Mucosa of gallbladder (tissue), 1 donor: ENCODE measurements at regions not wholly inside any gene's neighbourhood (a gene's known extent, or its start where the extent isn't known, plus 50 kb on each side); places are given as distances from the start of the nearest gene placed in this dataset.

Experiments
- DNase-seq: peaks from one replicate; pipeline ENCODE4 v3.0.0-alpha.2; 2020; ENCODE audit warnings: low spot score
- donor health status: DM: no; HTN: no; CAD: no.

DNA sequence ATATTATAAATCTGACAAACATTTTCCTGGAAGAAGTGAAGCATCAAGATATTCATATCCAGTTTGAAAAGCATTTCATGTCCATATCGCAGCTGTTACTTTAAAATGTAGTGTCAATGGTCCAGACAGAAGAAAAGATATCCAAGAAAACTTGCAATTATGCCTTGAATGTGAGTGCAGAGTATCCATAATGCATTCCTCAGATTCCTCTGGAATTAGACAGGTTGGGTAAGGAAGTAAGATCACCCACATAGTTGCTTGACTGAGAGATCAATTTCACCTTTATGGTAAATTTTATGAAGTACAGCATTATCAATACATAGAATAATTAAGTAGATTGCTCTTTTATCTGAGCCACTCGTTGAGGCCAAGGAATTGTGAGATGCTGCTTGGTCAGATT, 327.0 kb upstream of the SLITRK5 start:
- DNase-seq: no peak

DNA sequence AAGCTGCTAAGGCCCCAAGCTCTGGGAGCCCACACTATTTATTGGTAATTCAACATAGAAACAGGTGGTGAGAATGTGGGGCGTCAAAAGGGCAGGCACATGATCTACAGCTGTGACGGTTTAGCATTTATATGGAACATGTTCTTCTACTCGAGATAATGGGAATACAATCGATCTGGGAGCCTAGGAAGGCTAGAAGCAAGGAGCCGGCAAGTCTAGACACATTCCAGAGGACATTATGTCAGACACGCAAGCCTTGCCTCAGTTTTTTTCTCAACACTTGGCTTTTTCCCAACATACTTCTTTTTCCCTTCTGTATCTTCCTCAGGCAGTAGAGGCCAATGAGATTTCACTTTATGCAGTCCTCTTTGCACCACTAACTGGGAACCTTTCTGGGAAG, 315.7 kb upstream of the SLITRK5 start:
- DNase-seq: no peak

DNA sequence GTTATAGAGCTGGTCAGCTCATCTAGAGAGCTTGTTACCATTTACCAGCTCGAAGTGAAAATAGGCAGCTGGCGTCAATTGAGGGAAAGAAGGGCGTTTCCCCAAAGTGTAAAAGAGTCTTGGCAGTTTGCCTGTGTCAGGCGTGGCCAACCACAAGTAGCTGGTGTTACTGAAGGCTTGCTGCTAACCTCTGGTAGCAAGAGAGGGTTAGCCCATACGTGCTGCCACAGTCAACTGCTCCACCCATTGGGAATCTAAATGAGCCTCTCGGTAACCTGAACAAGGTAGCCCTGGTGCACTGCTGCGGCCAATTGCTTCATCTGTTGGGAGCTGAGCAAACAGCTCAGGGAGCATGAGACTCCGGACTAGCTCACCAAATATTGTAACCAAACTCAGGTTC, 314.9 kb upstream of the SLITRK5 start:
- DNase-seq: no peak

DNA sequence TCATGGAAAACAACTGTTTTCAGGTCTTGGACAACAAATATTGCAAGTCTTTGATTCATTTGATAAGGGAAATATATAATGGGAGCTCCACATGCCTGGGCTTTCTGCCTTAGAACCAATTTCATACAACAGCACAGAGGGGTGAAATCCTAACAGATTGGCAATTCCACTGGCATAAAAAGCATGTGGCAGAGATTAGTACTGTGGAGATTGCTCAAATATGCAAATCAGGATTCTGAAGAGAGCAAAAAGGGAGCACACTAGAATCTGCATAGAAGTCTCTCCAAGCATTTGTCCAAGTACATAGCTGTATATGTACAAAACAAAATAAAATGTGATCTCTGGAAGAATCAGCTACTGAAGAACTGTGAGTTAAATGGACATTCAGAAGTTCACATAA, 312.9 kb upstream of the SLITRK5 start:
- no peak for DNase-seq

DNA sequence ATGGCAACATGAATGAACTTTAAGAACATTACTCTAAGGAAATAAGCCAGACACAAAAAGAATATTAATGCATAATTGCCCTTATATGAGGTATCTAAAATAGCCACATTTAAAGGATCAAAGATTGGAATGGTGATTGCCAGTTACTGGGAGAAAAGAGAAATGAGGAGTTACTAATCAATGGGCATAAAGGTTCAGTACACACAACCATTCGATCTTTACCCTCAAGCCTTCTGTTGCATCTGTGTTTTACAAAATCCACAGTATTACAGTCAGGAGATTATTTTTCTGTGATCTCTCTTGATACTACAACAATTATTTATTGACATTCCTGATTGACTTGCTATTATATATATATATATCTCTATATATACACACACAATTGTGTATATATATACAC, 310.0 kb upstream of the SLITRK5 start:
- no peak for DNase-seq

DNA sequence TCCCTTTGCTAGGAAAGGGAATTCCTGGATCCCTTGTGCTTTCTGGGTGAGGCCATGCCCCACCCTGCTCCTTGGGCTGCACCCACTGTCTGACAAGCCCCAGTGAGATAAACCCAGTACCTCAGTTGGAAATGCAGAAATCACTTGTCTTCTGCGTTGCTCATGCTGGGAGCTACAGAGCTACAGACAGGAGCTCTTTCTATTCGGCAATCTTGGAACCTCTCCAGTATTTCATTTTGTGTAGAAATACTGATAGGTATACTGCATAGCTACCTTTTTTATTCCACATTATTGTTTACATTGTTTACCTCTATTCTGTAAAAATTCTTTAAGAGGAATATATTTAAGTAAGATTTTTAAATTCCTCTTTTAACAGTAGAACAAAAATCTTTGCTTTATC, 302.5 kb upstream of the SLITRK5 start:
- no peak for DNase-seq

DNA sequence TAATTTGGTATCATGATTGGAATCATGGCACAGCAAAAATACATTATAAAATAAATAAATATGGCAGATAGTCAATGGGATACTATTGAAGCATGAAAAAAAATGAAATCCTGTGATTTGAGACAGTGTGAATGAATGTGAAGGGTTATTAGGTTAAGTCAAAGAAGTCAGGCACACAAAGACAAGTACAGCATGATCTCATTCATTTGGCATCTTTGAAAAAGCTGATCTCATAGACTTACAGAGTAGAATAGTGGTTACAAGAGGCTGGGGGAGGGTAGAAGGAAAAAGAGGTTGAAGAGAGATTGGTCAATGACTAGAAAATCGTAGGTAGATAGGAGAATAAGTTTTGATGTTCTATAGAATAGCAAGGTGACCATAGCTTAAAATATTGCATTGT, 295.1 kb upstream of the SLITRK5 start:
- no peak for DNase-seq

DNA sequence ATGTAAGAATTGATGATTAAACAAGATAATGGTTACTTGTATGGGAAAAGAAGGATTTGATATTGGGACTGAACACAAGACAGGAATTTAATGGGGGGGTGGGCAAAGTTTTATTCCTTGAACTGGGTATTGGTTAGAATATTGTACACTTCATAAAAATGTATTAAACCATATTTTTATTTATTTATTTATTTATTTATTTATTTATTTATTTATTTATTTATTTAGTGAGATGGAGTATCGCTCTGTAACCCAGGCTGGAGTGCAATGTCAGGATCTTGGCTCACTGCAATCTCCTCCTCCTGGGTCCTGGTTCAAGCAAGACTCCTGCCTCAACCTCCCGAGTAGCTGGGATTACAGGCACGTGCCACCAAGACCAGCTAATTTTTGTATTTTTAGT, 287.1 kb upstream of the SLITRK5 start:
- no peak for DNase-seq

DNA sequence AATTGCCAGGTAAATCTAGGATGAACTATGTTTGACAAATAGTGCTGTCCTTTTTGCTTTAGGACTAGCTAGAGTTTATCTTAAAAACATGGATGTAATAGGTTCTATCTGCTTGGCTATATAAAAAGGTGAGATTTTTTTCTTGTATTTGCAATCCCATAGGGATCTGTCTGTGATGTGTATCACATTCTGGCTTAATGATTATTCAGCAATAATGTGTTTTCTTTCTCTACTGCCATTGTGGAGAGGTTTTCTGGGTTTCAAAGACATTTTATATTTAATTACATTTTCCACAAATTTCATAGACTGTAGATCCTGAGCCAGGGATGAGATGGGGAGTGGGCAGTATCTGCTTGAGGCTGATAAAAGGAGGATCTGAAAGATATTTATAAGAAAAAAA, 277.8 kb upstream of the SLITRK5 start:
- DNase-seq: no peak

DNA sequence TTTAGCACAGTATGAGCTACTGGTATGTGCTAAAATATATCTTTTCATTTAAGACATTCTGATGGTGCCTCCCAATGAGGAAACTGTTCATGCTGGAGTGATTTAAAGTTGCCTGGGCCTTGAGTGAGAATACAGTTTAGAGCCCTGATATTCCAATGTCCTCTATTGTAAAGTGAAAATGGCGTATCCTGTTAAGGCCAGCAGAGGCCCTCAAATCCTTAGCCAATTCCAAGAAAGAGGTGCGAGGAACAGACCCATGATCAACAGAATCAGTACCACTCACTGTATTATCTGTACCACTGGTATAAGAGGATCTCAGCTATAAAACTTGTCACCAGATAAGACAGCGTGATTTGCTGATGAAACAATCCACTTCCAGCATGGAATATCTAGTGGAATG, 273.1 kb upstream of the SLITRK5 start:
- no peak for DNase-seq

DNA sequence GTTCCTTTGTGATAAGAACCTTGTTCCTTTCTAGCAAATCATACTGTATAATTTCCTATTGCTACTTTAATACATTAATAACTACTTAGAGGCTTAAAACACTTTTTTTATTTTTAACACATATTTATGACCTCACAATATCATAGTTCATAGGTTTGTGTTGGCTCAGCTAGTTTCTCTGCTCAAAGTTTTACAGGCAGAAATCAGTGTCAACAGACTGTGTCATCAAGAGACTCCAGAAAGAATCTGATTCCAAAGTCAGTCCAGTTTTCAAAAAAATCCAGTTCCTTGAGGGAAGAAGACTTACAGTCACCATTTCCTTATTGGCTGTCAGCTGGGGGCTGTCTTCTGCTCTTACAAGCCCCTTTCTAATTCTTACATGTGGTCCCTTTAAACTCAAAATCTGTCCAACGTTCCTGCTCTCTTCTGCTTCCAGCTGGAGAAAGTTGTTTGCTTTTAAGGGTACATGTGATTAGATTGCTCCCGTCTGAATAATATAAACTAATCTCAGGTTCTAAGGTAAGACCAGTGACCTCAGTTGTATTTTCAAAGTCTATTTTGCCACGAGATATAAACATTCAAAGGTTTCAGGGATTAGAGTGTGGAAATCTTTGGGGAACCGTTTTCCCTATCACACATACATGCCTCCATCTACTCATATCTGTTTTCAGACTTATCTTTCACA, 267.3 kb upstream of the SLITRK5 start:
- DNase-seq: no peak

DNA sequence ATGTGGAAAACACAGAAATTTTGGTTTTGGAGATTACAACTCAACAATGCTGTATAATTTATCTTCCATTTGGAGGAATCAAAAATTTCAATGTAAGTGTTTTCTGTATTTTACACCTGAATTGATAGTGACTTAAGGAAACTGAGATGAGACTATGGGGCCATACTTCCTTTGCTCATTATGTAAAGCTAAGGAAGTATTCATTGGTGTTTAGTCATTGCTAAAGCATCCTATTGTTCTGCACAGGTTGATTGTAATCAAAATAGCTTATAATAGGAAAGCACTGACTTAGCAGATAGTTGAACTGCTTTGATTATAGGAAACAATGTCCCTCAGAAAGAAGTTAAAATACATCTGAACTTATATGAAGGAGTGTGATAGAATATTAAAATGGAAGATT, 244.4 kb upstream of the SLITRK5 start:
- no peak for DNase-seq

DNA sequence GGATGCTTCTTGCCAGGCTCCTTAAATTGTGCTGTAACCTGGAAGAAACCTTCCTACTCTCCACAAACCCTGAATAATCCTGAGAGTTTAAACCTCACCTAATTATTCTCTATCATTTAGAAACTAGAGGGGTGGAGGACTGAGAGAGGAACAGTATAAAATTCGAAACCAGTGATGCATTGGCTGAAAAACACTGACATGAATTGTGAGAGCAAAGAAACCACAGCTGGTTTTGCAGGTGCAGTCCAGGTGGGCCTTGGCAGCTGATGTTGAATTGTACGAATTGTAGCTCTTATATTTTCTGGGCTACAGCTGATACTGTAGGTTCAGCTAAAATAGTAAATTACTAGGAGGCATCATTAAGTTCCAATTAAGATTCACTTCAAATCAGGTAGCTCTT, 227.0 kb upstream of the SLITRK5 start:
- no peak for DNase-seq

DNA sequence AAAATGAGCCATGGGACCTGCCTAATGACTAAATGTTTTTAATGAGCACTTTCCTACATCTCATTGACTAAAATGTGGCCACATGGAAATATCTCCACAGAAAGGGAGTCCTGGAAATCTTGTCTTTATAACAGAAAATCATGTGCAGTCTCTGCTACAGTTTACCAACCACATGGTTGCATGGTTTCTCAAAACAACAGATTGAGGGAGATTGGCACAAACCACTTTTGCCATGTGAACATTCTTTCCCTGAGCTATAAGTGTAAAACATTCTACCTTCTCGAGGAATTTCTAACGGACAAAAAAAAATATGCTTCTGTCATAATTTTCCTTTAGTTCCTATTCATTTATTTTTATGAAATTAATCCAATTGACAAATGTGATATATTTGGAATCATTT, 218.9 kb upstream of the SLITRK5 start:
- no peak for DNase-seq

DNA sequence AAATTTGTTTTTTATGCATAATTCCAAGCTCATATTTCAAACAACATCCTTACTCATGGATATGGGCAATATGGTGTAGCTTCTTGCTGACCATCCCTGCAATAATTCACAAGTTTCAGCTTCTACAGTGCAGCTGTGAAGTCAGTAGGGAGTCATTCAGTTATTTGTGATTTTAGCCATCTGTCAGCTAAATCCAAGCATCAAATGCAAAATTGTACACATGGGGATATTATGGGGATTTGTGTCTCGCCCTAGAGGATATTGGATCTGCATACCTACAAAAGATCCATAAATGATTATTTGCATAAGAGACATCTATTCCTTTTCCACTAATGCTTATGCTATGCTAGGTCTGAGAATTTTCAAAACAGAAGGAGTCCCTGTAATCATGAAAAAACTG, 217.9 kb upstream of the SLITRK5 start:
- DNase-seq: no peak

DNA sequence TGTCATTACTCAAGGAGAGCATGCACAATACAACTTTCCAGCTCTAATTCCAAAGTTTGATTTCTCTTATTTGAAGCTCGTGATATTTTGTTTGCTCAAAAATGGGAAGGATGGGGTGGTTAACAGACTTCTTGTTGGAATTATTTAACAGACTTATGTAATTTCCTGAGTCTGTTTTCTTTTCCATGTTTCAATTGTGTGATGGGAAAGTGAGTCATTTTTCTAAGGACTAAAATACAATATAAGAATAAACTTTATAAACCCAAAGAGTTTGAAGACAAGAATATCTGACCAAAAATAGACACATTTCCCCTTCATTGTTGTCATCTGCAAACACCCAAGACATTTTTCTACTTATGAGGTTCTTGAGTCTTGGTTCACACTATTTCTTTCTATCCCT, 211.8 kb upstream of the SLITRK5 start:
- DNase-seq: no peak

DNA sequence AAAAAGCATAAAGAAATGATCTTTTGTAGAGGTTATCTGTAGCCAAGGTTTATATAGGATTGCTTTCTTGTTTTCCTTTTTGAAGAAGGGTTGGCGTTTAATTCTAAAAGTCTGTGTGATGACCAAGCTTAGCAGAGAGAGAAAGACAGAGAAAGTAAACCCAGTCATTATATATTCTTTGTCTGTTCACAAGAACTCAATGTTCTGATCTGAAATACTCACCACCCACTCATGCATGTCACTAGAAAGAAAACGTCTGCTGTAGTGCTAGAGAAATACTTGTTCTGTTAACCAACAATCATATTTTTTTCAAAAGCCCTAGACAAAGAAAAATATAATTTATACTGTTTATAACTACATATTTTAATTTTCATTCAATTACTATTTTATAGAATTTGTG, 173.7 kb upstream of the SLITRK5 start:
- no peak for DNase-seq

DNA sequence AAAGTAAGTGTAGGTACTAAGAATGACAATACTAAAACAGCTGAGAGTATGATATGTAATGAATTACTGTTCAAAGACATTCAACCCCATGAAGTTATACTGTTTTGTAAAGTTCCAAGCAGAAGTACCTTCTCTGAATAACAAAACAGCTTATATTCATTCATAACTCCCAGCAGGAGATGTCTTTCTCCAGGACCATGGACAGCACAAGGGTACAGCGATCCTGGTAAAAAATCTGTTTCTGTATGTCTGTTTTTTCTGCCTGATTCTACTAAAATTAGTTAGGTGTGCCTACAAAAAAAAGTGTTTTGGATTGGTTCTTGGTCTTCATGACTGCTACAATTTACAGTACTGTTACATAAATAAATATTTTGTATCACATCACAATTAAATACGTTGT, 172.5 kb upstream of the SLITRK5 start:
- DNase-seq: no peak

DNA sequence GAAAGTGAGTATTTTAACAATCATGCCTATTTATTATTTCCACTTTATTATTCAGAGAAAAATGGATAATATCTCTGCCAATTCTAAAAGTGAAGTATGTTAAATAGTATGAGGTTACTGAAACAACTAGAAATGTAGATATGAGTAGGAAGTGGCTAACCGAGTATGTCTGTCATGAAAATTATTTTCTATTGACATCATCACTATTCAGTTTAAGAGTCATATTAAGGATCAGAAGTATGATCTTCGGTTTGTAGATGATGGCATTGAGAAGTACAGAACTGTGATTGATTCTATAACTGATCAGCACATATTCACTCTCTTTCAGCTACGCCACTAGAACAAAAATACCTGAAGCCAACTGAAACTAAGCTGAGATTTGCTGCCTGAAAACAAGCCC, 146.4 kb upstream of the SLITRK5 start:
- no peak for DNase-seq

DNA sequence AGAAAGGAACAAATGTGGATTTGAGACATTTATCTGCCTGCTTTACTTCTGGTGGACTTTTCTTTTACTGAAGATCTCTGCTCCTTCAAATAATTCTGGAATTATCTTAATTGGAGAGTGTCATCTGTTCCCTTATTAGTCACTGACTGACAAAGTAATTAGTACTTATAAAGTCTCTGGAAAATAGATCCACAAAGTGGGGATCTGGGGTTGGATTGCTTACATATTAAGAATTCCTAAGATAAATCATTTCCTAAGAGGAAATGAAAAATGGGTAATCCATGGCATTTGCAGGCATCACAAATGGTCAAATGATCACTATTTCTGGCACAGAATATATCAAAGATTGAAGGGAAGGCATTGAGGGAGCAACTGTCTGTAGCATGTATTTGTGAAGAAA, 137.4 kb upstream of the SLITRK5 start:
- DNase-seq: no peak

DNA sequence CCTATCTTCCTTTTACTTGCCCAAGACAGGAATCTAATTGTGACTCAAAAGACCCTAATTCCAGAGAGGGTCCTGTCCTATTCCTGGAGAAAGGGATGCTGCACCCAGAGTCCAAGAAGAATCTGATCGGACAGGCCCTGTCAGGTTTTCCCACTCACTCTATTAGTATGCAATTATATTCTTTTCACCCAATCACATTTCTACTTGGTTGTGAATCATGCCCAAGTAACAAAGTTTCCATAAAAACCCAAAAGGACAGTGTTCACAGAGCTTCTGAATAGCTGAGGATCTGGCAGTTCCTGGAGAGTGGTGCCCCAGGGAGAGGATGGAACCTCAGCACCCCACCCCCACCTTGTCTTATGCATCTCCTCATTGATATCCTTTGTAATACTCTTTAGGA, 135.3 kb upstream of the SLITRK5 start:
- DNase-seq: no peak

DNA sequence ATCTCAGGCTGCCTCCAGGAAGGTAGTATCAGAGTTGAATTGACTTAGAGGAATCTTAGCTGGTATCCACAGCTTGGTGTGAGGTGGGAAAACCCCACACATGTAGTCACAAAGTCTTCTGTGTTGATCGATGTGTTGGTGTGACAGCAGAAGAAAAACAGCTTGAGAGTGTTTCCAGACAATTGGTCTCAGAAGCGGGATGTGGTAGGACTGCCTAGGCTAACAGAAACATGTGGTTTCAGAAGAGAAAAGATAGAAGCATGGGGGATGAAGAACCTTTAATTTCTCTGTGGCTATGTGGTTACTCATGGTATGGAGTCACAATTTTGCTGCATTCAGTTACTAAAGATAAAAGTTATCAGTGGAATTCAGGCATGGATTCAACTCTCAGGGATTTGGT, 134.7 kb upstream of the SLITRK5 start:
- no peak for DNase-seq

DNA sequence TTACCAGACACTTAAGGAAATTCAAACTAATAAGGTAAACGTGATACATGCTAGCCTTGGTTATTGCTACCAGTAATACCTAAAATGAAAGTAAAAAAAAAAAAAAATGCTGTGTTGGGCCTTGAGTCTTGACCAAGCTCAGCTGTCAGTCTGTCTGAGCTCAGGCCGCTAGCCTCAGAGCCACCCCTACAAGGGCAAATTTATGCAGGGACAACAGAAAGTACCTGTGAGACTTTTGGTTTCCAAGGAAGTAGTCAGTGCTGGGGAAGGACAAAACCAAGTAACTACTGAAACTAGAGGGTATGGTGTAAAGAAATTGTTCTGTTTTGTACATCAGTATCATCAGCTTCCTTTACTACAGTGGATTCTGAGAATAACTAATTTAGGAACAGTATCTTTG, 134.3 kb upstream of the SLITRK5 start:
- DNase-seq: no peak

DNA sequence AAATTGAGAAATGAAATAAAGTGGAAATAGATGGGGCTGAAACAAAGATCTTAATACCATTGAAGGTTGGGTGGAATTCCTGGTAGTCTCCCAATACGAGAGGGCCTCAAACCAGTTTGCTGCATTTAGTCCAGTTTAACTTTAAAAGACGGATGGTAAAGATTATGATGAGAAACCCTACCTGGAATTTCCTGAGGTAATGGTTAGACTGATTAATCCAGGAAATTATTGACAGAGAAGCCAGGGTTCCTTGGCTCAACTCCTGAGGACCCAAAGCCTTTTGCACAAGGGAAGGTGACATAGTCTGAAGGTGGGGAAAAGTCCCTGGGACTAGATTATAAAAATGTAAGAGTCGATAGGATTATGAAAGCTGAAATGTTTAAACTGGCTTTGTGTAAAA, 133.2 kb upstream of the SLITRK5 start:
- no peak for DNase-seq
